Psoas muscle (tissue), 7 donors: ENCODE measurements at regions not wholly inside any gene's neighbourhood (a gene's known extent, or its start where the extent isn't known, plus 50 kb on each side); places are given as distances from the start of the nearest gene placed in this dataset.
"Not testable (repeated sequence)": the region's sequence is repeated elsewhere in the genome, so short reads cannot be mapped to it uniquely, and the experiment has no call there.

Experiments
- ATAC-seq, 4 donors: fragments of 200-7000 bp; cut with Tn5 transposase; one replicate each; pipeline ENCODE4 v1.9.1; 2020; ENCODE audit warnings: moderate library complexity in 3 of 4, mild to moderate bottlenecking in 2 of 4
- DNase-seq, 2 donors: peaks; one replicate each; pipeline ENCODE4 v3.0.0-alpha.2; 2020
- H3K27ac ChIP-seq: fragments of 200-600 bp; one replicate; pipeline ENCODE4 v1.8.0; 2022
- H3K27me3 ChIP-seq, 3 donors: fragments of 200-600 bp in 1 of 3; one replicate each; pipeline versions ENCODE4 v1.6.1 to v1.8.0; 2013 to 2022; ENCODE audit warnings: low read length in 2 of 3, mild to moderate bottlenecking in 2 of 3, moderate library complexity in 1 of 3; ENCODE audit not compliant: insufficient read depth in 3 of 3
- H3K36me3 ChIP-seq, 2 donors: fragments of 200-600 bp in 1 of 2; one replicate each; pipeline versions ENCODE4 v1.6.1 to v1.8.0; 2013 to 2022; ENCODE audit warnings: low read depth in 1 of 2, mild to moderate bottlenecking in 1 of 2, moderate library complexity in 1 of 2; ENCODE audit not compliant: insufficient read depth in 1 of 2
- H3K4me1 ChIP-seq: fragments of 200-600 bp; one replicate; pipeline ENCODE4 v1.8.0; 2022
- H3K4me3 ChIP-seq: fragments of 200-600 bp; one replicate; pipeline ENCODE4 v1.8.0; 2022; ENCODE audit warnings: mild to moderate bottlenecking
- H3K9me3 ChIP-seq: fragments of 200-600 bp; one replicate; pipeline ENCODE4 v1.8.0; 2022
- WGBS, 3 donors: extraction: QIAGEN DNeasy Blood & Tissue Kit; methylation state at CpG; one replicate each; pipeline versions ENCODE4 v1.1.6 to v1.1.7; 2013; 5-methylcytosine and 5-hydroxymethylcytosine counted together
- intact Hi-C, 2 donors: fragments of 100-400 bp; cut with DNase I; formaldehyde crosslinking; loops; one replicate each; pipeline versions ENCODE4 v1.11.0 to v1.14.2; 2022
- TF ChIP-seq, protein P1 (sequence below): fragments of 200-600 bp; IDR thresholded peaks from one replicate; pipeline ENCODE4 v1.8.0; 2022; ENCODE audit warnings: antibody characterized with exemption
- donor health status: healthy with polysubstance abuse.
- donor health status: DM: no; HTN: no; CAD: no; lungs with moderate emphysema.
- donor health status: Bipolar disorder and iron deficiency.
- donor health status: healthy.
- donor health status: DM: yes; HTN: yes; CAD: no.
- donor health status: DM: no; HTN: no; CAD: no.
- donor health status: DM: yes; HTN: yes; CAD: no.

DNA sequence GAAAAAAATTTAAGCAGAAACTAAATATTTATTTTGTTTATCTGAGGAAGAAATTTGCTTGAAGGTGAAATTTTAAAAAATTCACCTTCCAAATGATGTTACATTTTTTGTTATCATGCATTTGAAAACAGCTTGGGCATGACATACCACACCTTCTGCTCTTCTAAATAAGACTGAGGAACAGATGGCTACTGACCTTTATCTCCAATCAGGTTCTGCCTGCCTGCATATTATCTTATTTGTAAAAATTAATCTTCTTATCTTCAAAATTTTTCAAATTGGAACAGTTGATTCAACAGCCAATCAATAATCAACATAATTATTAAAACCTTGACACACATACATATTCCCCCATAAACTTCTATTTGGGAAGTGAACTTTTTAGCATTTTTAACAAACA lies 641.8 kb upstream of the ZNF385D start:
- Histone ChIP-seq H3K27ac (no peak overlapping the region), H3K4me1 (no peaks in the 10 kb centered on the region), H3K27me3 (no peaks in the 10 kb centered on the region), H3K9me3 (no peaks in the 10 kb centered on the region), H3K36me3 (no peaks in the 10 kb centered on the region), H3K4me3 (no peak overlapping the region)
- TF ChIP-seq, protein P1, sequence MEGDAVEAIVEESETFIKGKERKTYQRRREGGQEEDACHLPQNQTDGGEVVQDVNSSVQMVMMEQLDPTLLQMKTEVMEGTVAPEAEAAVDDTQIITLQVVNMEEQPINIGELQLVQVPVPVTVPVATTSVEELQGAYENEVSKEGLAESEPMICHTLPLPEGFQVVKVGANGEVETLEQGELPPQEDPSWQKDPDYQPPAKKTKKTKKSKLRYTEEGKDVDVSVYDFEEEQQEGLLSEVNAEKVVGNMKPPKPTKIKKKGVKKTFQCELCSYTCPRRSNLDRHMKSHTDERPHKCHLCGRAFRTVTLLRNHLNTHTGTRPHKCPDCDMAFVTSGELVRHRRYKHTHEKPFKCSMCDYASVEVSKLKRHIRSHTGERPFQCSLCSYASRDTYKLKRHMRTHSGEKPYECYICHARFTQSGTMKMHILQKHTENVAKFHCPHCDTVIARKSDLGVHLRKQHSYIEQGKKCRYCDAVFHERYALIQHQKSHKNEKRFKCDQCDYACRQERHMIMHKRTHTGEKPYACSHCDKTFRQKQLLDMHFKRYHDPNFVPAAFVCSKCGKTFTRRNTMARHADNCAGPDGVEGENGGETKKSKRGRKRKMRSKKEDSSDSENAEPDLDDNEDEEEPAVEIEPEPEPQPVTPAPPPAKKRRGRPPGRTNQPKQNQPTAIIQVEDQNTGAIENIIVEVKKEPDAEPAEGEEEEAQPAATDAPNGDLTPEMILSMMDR = no peak
- DNase-seq = no peak
- intact Hi-C loops = no loop called here
- no peak for ATAC-seq

DNA sequence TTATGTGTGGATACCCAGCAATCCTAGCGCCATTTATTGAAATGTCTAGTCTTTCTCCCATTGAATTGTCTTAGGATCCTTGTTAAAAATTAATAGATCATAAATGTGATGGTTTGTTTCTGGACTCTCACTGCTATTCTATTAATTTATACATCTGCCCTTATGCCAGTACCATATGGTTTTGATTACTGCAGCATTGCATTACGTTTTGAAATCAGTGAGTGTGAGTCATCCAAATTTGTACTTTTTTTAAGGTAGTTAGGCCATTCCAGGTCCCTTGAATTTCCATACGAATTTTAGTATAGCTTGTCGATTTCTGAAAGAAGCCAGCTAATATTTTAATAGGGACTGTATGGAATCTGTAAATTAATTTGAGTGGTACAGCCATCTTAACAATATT lies 648.6 kb upstream of the ZNF385D start:
- DNase-seq = no peak
- no peaks in the 10 kb centered on the region for H3K4me1 ChIP-seq
- no peak for ATAC-seq
- 63 to 72% (median 64%) methylated on average over 4 of the region's 4 CpGs for WGBS, 3 donors
- TF ChIP-seq, protein P1 = no peak
- no peak overlapping the region for H3K27ac ChIP-seq
- no peaks in the 10 kb centered on the region for H3K9me3 ChIP-seq
- H3K36me3 ChIP-seq = no peaks in the 10 kb centered on the region
- no peak overlapping the region for H3K4me3 ChIP-seq
- no peaks in the 10 kb centered on the region for H3K27me3 ChIP-seq
- intact Hi-C loops = no loop called here

DNA sequence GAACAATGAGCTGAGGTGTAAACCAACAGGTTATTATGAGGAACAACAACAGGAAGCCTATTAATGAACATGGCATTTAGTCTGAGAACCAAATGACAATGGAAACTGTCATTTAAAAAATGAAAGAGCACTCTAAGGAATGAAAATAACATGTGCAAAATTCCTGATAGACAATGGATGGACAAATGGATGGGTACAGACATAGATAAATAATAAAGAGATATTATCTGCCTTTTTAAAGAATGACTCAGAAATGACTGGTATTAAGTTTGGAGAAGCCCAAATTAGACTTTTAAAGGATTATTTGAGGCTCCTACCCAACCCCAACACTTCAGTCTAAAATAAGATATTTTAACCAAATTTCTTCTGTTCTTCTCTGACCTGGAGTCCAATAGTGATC lies 650.5 kb upstream of the ZNF385D start:
- no peak overlapping the region for H3K4me3 ChIP-seq
- TF ChIP-seq, protein P1 = no peak
- H3K4me1 ChIP-seq = no peaks in the 10 kb centered on the region
- H3K27ac ChIP-seq = no peak overlapping the region
- intact Hi-C loops = no loop called here
- DNase-seq (no peak), ATAC-seq (no peak)
- H3K27me3 ChIP-seq = no peaks in the 10 kb centered on the region
- H3K9me3 ChIP-seq = no peaks in the 10 kb centered on the region
- no peaks in the 10 kb centered on the region for H3K36me3 ChIP-seq

DNA sequence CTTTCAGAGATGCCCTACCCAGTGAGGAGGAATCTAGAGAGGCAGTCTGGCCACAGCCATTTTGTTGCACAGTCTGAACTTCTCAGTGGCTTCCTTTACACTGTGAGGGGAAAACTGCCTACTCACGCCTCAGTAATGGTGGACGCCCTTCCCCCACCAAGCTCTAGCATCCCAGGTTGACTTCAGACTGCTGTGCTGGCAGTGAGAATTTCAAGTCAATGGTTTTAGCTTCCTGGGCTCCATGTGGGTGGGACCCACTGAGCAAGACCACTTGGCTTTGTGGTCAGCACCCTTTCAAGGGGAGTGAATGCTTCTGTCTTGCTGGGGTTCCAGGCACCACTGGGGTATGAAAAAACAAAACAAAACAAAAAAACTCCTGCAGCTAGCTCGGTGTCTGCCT lies 663.2 kb upstream of the ZNF385D start:
- Histone ChIP-seq H3K4me1 (no peaks in the 10 kb centered on the region), H3K36me3 (no peaks in the 10 kb centered on the region), H3K27ac (no peak overlapping the region), H3K4me3 (no peak overlapping the region), H3K27me3 (no peaks in the 10 kb centered on the region), H3K9me3 (no peaks in the 10 kb centered on the region)
- DNase-seq (no peak), ATAC-seq (no peak)
- intact Hi-C loops = no loop called here
- TF ChIP-seq, protein P1 = no peak
- 73 to 82% (median 75%) methylated on average over 3 of the region's 3 CpGs for WGBS, 3 donors

DNA sequence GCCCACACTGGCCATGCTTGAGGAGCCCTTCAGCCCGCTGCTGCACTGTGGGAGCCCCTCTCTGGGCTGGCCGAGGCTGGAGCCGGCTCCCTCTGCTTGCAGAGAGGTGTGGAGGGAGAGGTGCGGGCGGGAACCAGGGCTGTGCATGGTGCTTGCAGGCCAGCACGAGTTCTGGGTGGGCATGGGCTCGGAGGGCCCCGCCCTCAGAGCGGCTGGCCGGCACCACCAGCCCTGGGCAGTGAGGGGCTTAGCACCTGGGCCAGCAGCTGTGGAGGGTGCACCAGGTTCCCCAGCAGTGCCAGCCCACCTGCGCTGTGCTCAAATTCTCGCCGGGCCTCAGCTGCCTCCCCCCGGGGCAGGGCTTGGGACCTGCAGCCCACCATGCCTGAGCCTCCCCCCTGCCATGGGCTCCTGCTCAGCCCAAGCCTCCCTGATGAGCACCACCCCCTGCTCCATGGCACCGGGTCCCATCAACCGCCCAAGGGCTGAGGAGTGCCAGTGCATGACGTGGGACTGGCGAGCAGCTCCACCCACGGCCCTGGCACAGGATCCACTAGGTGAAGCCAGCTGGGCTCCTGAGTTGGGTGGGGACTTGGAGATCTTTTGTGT lies 665.9 kb upstream of the ZNF385D start:
- H3K27me3 ChIP-seq, DNase-seq, H3K36me3 ChIP-seq, ATAC-seq, intact Hi-C loops, H3K4me3 ChIP-seq, H3K4me1 ChIP-seq, H3K9me3 ChIP-seq, H3K27ac ChIP-seq: not testable (repeated sequence)
- 79 to 84% (median 81%) methylated on average over 16 to 19 of the region's 19 CpGs for WGBS, 3 donors
